Activated CD8-positive, alpha-beta memory T cell treated with anti-CD3 and anti-CD28 coated beads for 24 hours (primary cell): ENCODE measurements at regions not wholly inside any gene's neighbourhood (a gene's known extent, or its start where the extent isn't known, plus 50 kb on each side); places are given as distances from the start of the nearest gene placed in this dataset.
"Not testable (repeated sequence)": the region's sequence is repeated elsewhere in the genome, so short reads cannot be mapped to it uniquely, and the experiment has no call there.

Experiments used
- DNase-seq: peaks from one replicate; pipeline ENCODE4 v3.0.0-alpha.2; 2020

DNA sequence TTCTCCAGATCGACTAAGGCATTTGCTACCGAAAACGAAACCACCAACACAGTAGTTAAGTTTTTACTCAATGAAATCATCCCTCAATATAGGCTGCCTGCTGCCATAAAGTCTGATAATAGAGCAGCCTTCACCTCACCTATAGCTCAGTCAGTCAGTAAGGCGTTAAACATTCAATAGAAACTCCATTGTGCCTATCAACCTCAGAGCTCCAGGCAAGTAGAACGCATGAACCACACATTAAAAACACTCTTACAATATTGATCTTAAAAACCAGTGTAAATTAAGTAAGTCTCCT is 160.6 kb downstream of the DEFB131A start:
- not testable (repeated sequence) for DNase-seq

DNA sequence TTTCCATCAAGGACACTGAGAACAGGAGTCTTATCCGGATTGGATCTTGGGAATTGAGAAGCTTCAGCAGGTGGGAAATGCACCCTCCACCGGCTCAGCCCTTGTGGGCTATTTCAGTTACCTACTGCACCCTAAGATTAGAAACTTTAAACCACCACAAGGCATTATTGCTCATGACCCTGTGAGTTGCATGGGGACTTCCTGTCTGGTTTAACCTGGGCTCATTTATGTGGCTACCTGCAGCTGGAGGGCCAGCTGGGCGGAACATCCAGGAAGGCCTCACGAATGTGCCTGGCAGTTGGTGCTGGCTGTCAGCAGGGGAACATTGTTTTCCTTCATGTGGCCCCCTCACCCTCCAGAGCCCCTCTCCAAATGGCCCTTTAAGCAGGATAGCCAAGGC is 164.1 kb downstream of the DEFB131A start:
- no peak for DNase-seq

DNA sequence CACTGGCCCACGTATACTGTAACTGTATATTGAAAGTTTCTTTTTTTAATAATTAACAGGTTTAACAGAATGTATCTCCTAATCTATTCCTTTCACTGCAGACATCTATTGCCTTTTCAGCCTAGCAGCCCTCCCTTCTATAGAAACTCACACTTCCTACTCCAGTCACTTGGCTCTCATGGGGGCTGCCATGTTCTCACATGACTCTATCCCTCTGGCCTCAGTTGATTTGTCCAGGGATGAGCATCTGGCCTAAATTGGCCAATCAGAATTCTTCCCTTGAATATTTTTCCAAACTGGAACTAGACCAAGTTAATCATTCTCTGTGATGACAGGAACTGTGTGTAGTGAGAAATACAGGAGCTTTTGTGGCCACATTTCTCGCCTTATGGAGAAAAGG is 166.1 kb downstream of the DEFB131A start:
- DNase-seq: not testable (repeated sequence)

DNA sequence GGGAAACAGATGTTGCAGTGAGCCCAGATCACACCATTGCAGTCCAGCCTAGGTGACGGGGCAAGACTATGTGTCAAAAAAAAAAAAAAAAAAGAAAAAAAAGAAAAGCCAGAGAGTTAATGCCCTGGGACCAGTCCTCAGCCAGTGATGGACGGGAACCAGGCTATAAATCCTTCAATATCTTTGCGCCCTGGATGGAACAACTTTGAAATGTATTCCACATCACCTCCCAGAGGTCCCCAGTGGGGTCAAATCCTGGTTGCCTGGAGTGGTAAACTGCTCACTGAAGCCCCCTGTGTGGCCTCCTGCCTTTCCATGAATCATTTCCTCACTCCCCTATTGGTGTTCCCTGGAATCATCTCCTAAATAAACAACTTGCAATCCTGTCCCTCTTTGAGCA is 166.9 kb downstream of the DEFB131A start:
- DNase-seq: no peak

DNA sequence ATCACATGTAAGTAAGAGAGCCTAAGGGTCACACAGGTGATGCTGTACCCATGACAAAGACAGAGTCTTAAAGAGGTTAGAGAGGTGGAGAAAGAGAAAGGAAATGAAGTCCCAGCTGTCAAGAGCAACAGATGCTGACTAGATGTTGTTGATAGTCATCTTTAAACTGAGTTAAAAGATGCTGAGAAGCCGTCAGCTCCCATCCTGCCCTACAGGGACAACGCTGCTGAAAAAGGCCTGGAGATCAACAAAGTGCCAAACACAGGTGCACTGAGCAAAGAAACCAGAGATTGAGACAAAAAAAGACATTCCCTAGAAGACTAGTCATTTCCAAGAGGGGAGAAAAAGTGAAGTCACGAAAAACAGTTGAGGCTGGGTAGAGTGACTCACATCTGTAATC is 145.0 kb upstream of the DRD5 start:
- not testable (repeated sequence) for DNase-seq

DNA sequence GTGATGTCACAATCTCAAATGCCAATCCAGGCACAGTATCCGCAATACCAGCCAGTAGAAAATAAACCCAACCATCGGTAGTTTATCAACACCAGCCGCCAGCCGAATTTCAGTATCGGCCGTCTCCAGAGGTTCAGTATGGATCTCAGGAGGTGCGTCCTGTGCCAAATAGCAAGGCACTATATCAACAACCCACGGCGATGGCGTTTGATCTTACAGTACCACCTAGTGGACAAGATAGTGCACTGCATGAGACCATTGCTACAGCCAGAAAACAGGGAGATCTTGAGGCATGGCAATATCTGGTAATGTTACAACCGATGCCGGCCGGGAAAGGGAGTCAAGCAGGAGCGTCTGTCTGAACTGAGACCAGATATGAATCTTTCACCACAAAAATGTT is 121.8 kb upstream of the DRD5 start:
- peak; percentile 67 for DNase-seq

DNA sequence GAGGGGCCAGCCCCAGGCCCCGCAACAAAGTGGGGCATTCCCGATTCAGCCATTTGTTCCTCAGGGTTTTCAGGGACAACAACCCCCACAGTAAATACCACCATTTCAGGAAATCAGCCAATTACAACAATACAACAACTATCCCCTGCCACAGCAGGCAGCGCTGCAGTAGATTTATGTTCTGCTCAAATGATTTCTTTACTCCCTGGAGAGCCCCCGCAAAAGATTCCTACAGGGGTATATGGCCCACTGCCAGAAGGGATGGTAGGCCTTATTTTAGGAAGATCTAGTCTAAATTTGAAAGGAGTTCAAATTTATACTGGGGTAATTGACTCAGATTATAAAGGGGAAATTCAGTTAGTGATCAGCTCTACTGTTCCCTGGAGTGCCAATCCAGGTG is 120.5 kb upstream of the DRD5 start:
- DNase-seq: not testable (repeated sequence)

DNA sequence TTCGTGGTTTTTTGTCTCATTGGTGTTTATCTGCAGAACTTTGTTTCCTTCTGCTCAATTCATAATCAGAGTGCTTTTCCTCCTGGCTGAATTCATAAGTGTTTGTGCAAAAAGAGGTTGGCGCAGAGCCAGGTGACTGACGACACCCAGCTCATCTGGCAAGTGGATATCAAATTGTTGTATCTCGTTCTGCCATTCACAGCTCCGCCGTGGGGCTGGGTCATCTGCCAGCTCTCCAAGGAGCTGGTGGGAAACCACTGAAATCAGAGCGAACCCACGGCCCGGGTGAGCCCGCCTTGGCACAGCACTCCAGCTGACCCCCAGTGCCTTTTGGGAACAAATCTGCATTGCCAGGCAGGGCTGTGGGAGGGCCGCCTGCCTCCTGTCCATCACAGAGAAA is 110.7 kb upstream of the DRD5 start:
- not testable (repeated sequence) for DNase-seq

DNA sequence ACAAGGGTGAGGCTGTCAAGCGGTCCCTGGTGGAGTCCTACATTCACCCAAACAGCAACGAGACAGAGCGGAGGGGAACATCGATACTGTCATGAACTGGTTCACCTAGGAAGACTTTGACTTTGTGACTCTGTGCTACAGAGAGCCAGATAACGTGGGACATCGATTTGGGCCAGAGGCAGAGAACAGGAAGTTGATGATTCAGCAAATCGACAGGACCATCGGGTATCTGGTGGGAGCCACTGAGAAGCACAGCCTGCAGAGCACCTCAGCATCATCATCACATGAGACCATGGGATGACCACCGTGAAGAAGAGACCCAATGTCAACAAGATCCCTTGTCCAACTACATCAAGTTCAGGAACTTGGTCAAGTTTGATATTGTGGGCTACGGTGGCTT is 104.1 kb upstream of the DRD5 start:
- not testable (repeated sequence) for DNase-seq

DNA sequence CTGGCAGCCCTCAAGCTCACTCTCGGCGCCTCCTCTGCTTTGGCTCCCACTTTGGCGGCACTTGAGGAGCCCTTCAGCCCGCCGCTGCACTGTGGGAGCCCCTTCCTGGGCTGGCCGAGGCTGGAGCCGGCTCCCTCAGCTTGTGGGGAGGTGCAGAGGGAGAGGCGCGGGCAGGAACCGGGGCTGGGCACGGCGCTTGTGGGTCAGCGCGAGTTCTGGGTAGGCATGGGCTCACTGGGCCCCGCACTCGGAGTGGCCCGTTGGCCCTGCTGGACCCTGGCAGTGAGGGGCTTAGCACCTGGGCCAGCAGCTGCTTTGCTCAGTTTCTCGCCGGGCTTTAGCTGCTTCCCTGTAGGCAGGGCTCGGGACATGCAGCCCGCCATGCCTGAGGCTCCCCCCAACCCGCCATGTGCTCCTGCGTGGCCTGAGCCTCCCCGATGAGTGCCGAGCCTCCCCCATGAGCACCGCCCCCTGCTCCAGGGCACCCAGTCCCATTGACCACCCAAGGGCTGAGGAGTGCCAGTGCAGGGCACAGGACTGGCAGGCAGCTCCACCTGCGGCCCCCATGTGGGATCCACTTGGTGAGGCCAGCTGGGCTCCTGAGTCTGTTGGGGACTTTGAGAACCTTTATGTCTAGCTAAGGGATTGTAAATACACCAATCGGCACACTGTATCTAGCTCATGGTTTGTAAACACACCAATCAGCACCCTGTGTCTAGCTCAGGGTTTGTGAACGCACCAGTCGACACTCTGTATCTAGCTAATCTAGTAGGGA is 101.5 kb upstream of the DRD5 start:
- DNase-seq: no peak

DNA sequence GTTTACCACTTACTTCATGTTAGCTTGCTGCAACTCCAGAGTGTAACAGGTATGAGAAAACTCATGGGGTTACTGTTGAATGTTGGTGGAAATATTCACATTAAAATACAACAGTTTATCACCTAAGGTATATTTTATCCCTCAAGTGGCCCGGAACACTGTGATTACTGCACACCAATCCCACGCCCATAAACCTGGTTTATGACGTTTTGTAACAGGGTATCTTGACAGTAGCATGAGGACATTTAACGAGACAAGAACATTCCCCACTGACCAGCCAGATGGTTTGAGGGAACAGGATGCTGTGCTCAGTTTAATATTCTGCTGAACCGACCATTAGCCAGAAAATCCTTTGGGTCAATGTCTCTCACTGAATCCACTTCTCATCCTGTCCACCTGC is 98.3 kb upstream of the DRD5 start:
- DNase-seq: not testable (repeated sequence)

DNA sequence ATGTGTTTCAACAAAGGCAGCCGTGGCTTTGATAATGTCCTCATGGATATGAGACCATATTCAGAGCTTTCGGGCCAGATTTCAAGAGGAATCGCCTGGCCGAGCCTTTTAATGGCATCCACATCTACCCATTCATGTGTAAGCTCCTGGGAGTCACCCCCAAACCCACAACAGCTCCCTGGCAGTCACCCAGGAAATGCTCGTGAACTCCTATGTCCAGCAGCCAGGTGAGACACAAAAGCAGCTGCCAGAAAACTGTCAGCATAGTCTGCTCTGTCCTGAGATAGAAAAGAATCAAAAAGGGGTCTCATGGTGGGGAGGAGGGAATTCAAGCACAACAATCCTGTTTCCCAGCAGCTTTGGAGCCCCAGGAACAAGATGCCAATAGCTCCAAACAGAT is 96.4 kb upstream of the DRD5 start:
- not testable (repeated sequence) for DNase-seq

DNA sequence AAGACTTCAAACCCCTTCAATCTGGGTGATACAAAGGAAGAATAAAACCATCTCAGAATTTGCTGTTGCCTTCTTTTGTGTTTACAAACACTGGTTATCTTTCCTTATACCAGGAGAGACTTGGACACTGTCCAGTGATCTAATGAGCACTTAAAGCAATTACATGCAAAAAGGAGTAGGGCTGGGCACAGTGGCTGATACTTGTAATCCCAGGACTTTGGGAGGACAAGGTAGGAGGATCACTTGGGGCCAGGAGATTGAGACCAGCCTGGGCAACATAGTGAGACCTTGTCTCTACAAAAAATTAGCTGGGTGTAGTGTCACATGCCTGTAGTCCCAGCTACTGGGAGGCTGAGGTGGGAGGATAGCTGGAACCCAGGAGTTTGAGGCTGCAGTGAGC is 95.7 kb upstream of the DRD5 start:
- DNase-seq: no peak

DNA sequence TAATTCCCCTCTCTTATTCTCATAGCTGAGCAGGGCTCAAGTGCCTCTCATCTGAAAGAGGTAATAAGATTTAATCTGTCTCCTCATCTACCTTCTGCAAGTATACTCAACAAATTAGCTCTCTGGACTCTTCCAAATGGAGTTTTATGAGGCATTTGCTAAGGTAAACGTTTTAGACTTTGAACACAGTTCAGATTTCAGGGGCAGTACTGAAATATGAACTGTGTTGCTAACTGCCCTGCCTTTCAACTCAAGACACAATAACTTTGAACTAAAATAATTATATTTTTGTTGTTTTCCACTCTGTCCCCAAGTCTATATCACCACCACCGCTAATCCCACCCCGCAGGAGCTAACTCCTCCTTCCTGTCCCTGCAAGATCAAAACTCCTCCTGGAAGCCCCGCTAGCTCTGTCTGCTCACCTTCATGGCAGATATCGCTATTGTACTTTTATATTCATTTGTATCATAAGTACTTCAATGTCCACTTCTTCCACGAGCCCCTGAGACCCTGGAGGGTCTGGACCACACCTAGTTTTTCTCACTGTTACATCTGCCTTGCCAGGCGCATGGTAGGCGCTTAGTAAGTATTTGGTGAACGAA is 90.7 kb upstream of the DRD5 start:
- not testable (repeated sequence) for DNase-seq

DNA sequence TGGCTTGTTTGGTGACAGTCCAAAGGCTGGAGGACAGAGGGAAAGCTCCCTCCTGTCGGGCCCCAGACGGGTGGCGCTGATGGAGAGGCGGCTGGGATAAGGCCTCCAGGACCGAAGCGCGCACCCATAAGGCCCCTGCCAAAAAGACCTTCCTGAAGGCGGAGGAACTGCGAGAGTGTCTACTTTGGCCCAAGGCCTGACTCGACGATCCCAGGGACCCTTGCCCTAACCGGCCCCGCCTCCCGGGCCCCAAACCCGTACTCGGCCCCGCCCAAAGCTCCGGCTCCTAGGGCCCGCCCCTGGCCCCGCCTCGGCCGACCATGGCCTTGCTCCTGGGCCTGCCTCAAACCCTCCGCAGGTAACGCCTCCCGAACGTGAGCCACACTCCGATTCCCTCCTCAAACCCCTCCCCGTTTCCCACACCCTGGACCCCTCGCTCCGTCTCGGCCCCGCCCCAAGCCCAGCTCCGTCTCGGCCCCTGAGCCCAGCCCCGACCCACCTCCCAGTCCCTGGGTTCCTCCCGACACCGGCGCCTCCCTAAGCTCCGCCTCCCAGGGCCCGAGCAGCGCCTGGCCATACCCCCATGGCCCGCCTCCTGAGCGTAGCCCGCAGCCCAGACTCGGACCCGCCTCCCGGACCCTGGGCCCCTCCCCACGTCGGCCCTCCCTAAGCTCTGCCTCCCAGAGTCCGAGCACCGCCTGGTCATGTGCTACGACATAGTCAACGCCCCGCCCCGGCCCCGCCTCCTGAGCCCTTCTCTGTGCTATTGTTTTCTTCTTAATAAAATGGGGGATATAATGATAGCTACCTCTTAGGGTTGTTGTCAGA is 90.0 kb upstream of the DRD5 start:
- peak; percentile 94 for DNase-seq

DNA sequence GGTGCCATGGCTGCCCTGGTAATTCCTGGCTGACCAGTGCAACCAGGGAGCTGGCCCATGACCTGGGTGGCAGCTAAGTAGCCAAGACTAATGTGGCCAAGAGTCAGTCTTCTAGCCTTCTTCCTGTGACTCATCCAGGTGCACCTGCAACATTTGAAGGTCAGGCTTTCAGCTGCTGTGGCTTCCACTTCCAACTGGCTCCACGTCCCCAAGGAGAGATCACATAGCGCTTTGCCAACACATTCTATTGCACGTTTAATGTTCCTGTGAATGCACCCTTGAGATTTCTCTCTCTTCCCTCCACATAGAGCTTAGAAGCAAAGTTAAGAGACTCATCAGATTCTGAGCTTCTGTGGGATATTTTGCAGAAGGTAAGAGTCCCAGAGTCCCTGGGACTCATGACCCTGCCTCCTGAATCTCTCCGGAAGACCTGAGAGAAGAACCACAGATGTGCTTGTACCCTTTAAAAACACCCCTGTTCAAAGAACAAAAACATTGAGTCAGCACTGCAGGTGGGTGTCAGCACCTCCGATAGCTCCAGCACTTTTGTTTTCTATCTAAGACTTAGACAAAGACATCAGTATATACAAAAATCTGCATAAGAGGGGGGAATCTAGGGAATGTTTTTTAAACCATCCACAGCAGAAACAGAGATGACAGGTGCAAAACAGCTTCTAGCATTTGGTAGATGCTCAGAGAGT is 88.5 kb upstream of the DRD5 start:
- DNase-seq: not testable (repeated sequence)

DNA sequence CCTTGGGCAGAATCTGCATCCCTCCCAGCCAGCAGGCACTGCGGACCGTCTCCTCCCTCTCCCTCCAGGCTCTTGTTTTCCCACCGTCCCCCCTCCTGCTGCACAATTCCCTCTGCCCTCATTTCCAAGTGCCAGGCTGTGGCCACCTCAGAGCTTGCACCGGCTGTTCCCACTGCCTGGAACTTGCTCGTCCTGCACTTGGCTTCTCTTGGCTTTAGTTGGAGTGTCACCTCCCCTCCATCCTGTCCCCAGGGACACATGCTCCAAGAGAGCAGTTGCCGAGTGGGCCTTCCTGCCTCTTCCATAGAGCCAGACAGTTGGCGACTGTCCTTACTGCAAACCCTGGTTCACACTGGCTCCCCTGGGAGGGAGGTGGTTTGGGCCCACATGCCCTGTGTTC is 87.0 kb upstream of the DRD5 start:
- not testable (repeated sequence) for DNase-seq

DNA sequence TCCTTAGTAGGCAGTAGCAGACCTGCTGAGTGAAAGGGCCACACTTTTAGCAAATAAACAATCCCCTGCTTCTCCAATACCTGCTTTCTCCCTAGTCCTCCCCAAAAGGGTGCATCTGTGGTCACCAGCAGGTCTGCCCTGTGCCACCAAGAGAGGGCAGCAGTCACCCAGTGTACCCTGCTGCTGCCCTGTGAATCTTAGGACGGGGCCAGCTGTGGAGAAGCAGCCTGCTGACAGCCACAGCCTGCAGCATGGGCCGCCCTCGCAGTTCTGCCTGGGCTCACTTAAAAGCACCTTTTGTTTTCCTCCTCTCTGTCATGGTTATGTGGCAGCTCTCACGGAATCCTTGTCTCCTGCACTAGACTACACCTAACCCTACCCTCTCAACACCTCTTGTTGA is 85.4 kb upstream of the DRD5 start:
- DNase-seq: not testable (repeated sequence)

DNA sequence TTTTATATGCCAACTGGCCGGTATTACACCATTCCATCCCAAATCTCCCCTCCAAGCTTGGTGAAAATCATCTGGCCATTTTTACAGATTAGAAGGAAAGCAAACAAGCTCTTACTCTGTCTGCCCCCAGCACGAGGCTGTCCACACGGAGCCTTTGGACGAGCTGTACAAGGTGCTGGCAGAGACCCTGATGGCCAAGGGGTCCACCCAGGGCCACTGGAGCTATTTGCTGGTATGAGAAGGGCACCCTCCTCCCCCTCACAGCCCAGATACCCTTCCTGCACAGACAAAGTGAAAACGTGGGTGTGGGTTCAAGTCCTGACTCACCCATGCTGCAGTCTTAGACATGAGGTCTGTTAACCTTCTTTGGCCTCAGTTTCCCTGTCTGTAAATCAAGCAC is 84.9 kb upstream of the DRD5 start:
- DNase-seq: not testable (repeated sequence)

DNA sequence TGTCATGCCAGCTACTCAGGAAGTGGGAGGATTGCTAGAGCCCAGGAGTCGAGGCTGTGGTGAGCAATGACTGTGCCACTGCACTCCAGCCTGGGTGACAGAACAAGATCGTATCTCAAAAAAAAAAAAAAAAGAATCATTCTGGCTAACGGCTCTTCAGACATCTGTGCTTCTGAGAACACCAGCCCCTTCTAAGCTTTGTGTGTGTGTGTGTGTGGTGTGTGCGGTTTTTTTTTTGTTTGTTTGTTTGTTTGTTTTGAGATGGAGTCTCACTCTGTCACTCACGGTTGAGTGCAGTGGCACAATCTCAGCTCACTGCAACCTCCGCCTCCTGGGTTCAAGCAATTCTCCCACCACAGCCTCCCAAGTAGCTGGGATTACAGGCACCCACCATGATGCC is 79.4 kb upstream of the DRD5 start:
- DNase-seq: not testable (repeated sequence)

DNA sequence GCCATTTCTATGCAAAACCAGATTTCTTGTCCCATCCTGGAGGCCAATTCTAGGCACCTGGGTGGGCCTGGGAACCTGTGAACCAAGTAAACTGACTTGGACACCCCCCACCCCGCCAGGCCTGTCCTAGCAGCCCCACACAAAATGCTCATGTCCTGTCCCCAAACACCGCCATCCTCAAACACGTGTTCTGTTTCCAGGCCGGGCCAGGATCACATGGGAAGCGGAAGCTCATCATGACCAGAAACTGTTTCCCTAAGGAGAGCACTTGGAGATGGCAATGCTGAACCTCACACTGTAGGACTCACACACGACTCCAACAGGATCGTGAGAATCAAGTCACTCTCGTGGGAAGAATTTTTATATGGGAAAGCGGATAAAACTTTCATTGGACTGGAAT is 78.7 kb upstream of the DRD5 start:
- not testable (repeated sequence) for DNase-seq

DNA sequence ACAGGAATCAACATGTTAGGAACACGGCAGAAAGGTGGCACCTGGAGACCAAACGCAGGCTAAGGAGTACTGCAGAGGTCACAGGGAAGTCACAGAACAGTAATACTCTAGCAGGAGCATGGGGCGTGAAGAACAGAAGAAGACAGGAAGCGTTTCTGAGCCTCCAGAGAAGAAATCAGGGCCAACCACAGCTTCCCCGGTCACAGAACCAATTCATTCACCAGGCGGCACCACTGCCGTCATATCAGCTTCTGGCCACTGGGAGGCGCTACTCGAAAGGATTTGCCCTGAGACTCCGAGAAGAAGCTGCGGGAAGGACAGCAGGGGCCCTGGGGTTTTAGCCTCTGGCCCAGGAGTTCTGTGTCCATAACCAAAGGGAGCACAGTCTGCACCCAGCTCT is 78.0 kb upstream of the DRD5 start:
- DNase-seq: peak; percentile 87

DNA sequence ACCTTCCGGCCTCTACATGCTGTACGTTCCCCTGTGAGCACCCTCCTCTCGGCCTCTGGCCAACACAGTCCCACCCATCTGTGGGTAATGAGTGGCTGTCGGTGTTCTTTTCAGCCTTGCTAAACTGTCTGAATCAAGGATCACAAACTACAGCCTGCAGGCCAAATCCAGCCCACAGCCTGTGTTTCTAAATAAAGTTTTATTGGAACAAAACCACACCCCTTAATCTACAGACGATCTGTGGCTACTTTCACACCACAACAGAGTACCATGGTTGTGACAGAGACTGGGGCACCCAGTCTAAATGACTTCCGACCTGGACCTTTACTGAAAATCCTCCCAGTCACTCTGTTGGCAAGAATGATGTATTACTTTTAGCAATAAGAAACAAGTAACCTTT is 77.3 kb upstream of the DRD5 start:
- not testable (repeated sequence) for DNase-seq
